ENCODE measurements at regions not wholly inside any gene's neighbourhood (a gene's known extent, or its start where the extent isn't known, plus 50 kb on each side); places are given as distances from the start of the nearest gene placed in this dataset.

DNA sequence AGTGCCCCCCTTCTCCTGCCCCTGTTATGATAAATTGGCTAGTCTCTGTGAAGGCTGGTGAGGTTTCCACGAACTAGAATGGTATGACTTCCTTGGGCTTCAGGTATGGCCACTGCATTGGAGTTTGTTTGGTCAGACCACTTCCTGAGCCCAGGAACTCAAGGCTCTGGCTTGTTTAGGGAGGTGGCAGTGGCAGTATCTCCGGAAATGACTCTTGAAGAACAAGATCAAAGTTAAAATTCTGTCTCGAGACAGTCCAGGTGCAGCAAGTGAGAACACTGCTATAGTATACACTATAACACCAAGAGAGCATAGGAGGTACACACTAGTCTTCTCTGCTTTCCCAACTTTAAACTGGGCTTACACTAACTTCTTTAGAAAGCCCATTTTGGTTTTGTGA lies 309.1 kb downstream of the KLF12 start:
- no peak overlapping the region for H3K27ac ChIP-seq (ENCODE audit: low read length)
- H3K27me3 ChIP-seq (ENCODE audit: insufficient read depth, low read depth, low read length), result no peaks in the 10 kb centered on the region
- no peak overlapping the region for H3K4me2 ChIP-seq (ENCODE audit: low read length)
- no peak overlapping the region for H3K4me3 ChIP-seq (ENCODE audit: low read length)
- no peaks in the 10 kb centered on the region for H3K36me3 ChIP-seq (ENCODE audit: insufficient read depth, low read length)
- TF ChIP-seq, protein P1, sequence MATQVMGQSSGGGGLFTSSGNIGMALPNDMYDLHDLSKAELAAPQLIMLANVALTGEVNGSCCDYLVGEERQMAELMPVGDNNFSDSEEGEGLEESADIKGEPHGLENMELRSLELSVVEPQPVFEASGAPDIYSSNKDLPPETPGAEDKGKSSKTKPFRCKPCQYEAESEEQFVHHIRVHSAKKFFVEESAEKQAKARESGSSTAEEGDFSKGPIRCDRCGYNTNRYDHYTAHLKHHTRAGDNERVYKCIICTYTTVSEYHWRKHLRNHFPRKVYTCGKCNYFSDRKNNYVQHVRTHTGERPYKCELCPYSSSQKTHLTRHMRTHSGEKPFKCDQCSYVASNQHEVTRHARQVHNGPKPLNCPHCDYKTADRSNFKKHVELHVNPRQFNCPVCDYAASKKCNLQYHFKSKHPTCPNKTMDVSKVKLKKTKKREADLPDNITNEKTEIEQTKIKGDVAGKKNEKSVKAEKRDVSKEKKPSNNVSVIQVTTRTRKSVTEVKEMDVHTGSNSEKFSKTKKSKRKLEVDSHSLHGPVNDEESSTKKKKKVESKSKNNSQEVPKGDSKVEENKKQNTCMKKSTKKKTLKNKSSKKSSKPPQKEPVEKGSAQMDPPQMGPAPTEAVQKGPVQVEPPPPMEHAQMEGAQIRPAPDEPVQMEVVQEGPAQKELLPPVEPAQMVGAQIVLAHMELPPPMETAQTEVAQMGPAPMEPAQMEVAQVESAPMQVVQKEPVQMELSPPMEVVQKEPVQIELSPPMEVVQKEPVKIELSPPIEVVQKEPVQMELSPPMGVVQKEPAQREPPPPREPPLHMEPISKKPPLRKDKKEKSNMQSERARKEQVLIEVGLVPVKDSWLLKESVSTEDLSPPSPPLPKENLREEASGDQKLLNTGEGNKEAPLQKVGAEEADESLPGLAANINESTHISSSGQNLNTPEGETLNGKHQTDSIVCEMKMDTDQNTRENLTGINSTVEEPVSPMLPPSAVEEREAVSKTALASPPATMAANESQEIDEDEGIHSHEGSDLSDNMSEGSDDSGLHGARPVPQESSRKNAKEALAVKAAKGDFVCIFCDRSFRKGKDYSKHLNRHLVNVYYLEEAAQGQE (IDR thresholded peaks at IDR 0.05; ENCODE audit: borderline replicate concordance), result no peak
- TF ChIP-seq RAD21 (conservative IDR thresholded peaks at IDR 0.05), result no peak
- no peak for TF ChIP-seq EP300 (conservative IDR thresholded peaks at IDR 0.05; ENCODE audit: poor library complexity, severe bottlenecking)
- H3F3A ChIP-seq (ENCODE audit: insufficient read depth, low read length, poor library complexity, severe bottlenecking), result no peaks in the 10 kb centered on the region
- no peaks in the 10 kb centered on the region for H4K20me1 ChIP-seq (ENCODE audit: insufficient read depth)
- no peak overlapping the region for H3K9ac ChIP-seq (ENCODE audit: low read length)
- H3K79me2 ChIP-seq (replicated peaks; ENCODE audit: insufficient read depth, low read length), result peaks cover 10% of the 10 kb centered on the region
- no peaks in the 10 kb centered on the region for H3K9me3 ChIP-seq (ENCODE audit: low read length)
- no peak overlapping the region for H2AFZ ChIP-seq (ENCODE audit: low read depth, low read length)
- H3K9me2 ChIP-seq (ENCODE audit: insufficient read depth, low read length), result no peaks in the 10 kb centered on the region

DNA sequence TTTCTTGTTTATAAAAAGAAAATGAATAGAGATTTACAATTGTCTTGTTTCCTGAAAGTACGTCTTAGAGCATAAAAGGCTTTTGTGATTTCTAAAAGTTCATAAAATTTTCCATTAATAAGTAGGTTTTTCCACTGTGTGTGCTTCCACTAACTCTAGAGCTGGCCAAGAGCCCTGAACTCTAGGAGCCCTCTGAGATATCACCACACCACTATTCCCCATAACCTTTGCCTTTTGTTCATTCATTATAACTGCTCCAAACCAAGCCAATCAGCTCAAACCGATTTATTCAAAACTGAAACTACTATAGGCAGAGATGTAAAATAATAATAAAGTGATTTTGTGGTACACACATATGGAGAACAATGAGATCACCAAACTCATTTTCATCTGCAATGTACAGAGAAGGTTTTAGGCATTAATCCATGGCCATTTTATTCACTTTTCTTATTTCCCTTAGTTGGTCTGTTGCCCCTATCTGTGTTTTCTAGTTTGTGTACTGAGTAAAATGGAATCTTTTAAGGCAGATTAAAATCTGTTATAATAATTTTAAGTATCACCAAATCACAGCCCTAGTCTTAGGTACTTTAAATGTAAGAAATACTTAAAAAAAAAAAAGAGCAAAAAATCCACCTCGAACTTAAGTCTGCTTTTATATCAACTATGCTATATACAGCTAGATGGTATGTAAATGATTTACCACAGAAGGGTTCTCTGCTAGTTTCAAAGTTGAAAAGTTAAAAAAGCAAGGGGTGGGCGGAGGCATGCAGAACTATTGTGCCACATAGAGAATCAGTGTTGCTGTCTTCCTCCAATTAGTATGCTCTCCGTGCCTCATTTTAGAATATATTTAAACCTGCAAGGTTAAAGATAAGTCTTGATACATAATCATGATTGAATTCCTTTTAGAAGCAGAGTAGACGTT lies 311.3 kb downstream of the KLF12 start:
- H3K27me3 ChIP-seq (ENCODE audit: insufficient read depth, low read depth, low read length), result no peaks in the 10 kb centered on the region

More for the DNA sequence above, 311.3 kb downstream of the KLF12 start:
- H3K79me2 ChIP-seq (replicated peaks; ENCODE audit: insufficient read depth, low read length), result peaks cover 5% of the 10 kb centered on the region
- no peaks in the 10 kb centered on the region for H4K20me1 ChIP-seq (ENCODE audit: insufficient read depth)
- H2AFZ ChIP-seq (ENCODE audit: low read depth, low read length), result no peak overlapping the region
- no peaks in the 10 kb centered on the region for H3K9me2 ChIP-seq (ENCODE audit: insufficient read depth, low read length)
- H3K4me2 ChIP-seq (ENCODE audit: low read length), result no peak overlapping the region
- no peak overlapping the region for H3K27ac ChIP-seq (ENCODE audit: low read length)
- H3K9ac ChIP-seq (ENCODE audit: low read length), result no peak overlapping the region
- H3F3A ChIP-seq (ENCODE audit: insufficient read depth, low read length, poor library complexity, severe bottlenecking), result no peaks in the 10 kb centered on the region
- H3K36me3 ChIP-seq (ENCODE audit: insufficient read depth, low read length), result no peaks in the 10 kb centered on the region
- H3K4me3 ChIP-seq (ENCODE audit: low read length), result no peak overlapping the region
- TF ChIP-seq, protein P2, sequence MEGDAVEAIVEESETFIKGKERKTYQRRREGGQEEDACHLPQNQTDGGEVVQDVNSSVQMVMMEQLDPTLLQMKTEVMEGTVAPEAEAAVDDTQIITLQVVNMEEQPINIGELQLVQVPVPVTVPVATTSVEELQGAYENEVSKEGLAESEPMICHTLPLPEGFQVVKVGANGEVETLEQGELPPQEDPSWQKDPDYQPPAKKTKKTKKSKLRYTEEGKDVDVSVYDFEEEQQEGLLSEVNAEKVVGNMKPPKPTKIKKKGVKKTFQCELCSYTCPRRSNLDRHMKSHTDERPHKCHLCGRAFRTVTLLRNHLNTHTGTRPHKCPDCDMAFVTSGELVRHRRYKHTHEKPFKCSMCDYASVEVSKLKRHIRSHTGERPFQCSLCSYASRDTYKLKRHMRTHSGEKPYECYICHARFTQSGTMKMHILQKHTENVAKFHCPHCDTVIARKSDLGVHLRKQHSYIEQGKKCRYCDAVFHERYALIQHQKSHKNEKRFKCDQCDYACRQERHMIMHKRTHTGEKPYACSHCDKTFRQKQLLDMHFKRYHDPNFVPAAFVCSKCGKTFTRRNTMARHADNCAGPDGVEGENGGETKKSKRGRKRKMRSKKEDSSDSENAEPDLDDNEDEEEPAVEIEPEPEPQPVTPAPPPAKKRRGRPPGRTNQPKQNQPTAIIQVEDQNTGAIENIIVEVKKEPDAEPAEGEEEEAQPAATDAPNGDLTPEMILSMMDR (IDR thresholded peaks at IDR 0.05; ENCODE audit: poor library complexity, severe bottlenecking), result no peak
- no peak for TF ChIP-seq EP300 (conservative IDR thresholded peaks at IDR 0.05; ENCODE audit: poor library complexity, severe bottlenecking)
- TF ChIP-seq SMC3 (conservative IDR thresholded peaks at IDR 0.05; ENCODE audit: poor library complexity), result no peak
- TF ChIP-seq, protein P1 (IDR thresholded peaks at IDR 0.05; ENCODE audit: borderline replicate concordance), result no peak
- TF ChIP-seq EZH2 (IDR thresholded peaks at IDR 0.05; ENCODE audit: borderline replicate concordance, insufficient read depth, low read length, poor library complexity, severe bottlenecking), result no peak
- no peak for TF ChIP-seq POLR2AphosphoS5 (IDR thresholded peaks at IDR 0.05)
- no peak for TF ChIP-seq MXI1 (conservative IDR thresholded peaks at IDR 0.05; ENCODE audit: poor library complexity, severe bottlenecking)
- no peak for TF ChIP-seq TAF1 (IDR thresholded peaks at IDR 0.05; ENCODE audit: low read depth)
- TF ChIP-seq RAD21 (conservative IDR thresholded peaks at IDR 0.05), result no peak
- no peaks in the 10 kb centered on the region for H3K9me3 ChIP-seq (ENCODE audit: low read length)

All from neural cell (in vitro differentiated cells).